ENCODE measurements at regions not wholly inside any gene's neighbourhood (a gene's known extent, or its start where the extent isn't known, plus 50 kb on each side); places are given as distances from the start of the nearest gene placed in this dataset.

- no peak for TF ChIP-seq CTCF (IDR thresholded peaks at IDR 0.05)
- no peak for TF ChIP-seq POLR2AphosphoS5 (IDR thresholded peaks at IDR 0.05; ENCODE audit: low read depth, low read length)
Measured at GRCh38 chr4:66160606-66161005, 490.3 kb upstream of the EPHA5 start.

Measured in Panc1 (cell line).